GM12872 (cell line): ENCODE measurements at regions not wholly inside any gene's neighbourhood (a gene's known extent, or its start where the extent isn't known, plus 50 kb on each side); places are given as distances from the start of the nearest gene placed in this dataset.

Experiments used
- CTCF ChIP-seq: IDR thresholded peaks from 3 replicates; pipeline ENCODE4 v1.5.1; 2011; ENCODE audit warnings: low read depth, mild to moderate bottlenecking, low read length, moderate library complexity; ENCODE audit not compliant: insufficient read depth

- TF ChIP-seq CTCF = no peak
Observed at GRCh38 chr1:199710974-199711373, 316.5 kb upstream of the NR5A2 start.

GRCh38 chr1:199716729-199717128, 310.8 kb upstream of the NR5A2 start:
- no peak for TF ChIP-seq CTCF

- no peak for TF ChIP-seq CTCF
Observed at GRCh38 chr1:199719156-199719842, 308.2 kb upstream of the NR5A2 start.

- TF ChIP-seq CTCF = no peak
Observed at GRCh38 chr1:199720496-199720895, 307.0 kb upstream of the NR5A2 start.

- no peak for TF ChIP-seq CTCF
Observed at GRCh38 chr1:199721001-199721400, 306.5 kb upstream of the NR5A2 start.

- no peak for TF ChIP-seq CTCF
Observed at GRCh38 chr1:199723250-199723956, 304.1 kb upstream of the NR5A2 start.

GRCh38 chr1:199724049-199724448, 303.5 kb upstream of the NR5A2 start:
- no peak for TF ChIP-seq CTCF
